Neural progenitor cell (in vitro differentiated cells): ENCODE measurements at regions not wholly inside any gene's neighbourhood (a gene's known extent, or its start where the extent isn't known, plus 50 kb on each side); places are given as distances from the start of the nearest gene placed in this dataset.

ENCODE experiments used
- DNase-seq: peaks from one replicate; pipeline ENCODE4 v3.0.0-alpha.2; 2016; ENCODE audit warnings: low spot score
- H2AFZ ChIP-seq: fragments of 200-600 bp; sonication (generic); replicated peaks from 2 replicates; pipeline ENCODE4 v1.6.1; 2016; ENCODE audit warnings: antibody characterized with exemption
- H3F3A ChIP-seq: fragments of 200-600 bp; sonication (generic); 2 replicates; pipeline ENCODE4 v1.6.1; 2016; ENCODE audit warnings: antibody characterized with exemption, low read depth
- H3K27ac ChIP-seq: fragments of 200-600 bp; sonication (generic); 2 replicates; pipeline ENCODE4 v1.5.1; 2016; ENCODE audit warnings: mild to moderate bottlenecking
- H3K27me3 ChIP-seq: fragments of 200-600 bp; sonication (generic); 2 replicates; pipeline ENCODE4 v1.6.1; 2016; ENCODE audit warnings: mild to moderate bottlenecking, moderate library complexity
- H3K36me3 ChIP-seq: fragments of 200-600 bp; sonication (generic); 2 replicates; pipeline ENCODE4 v1.5.1; 2016
- H3K4me1 ChIP-seq: fragments of 200-600 bp; sonication (generic); 2 replicates; pipeline ENCODE4 v1.6.1; 2016; ENCODE audit warnings: mixed run types
- H3K4me2 ChIP-seq: fragments of 200-600 bp; sonication (generic); 2 replicates; pipeline ENCODE4 v1.6.1; 2016
- H3K4me3 ChIP-seq: fragments of 200-600 bp; sonication (generic); 2 replicates; pipeline ENCODE4 v1.5.1; 2016
- H3K79me2 ChIP-seq: fragments of 200-600 bp; sonication (generic); 2 replicates; pipeline ENCODE4 v1.6.1; 2016; ENCODE audit warnings: low read depth
- H3K9ac ChIP-seq: fragments of 200-600 bp; sonication (generic); 2 replicates; pipeline ENCODE4 v1.6.1; 2016
- H3K9me3 ChIP-seq: fragments of 200-600 bp; sonication (generic); 2 replicates; pipeline ENCODE4 v1.5.1; 2016; ENCODE audit warnings: low read depth
- H4K20me1 ChIP-seq: fragments of 200-600 bp; sonication (generic); 2 replicates; pipeline ENCODE4 v1.6.1; 2016; ENCODE audit warnings: low read depth
- H3K27ac Mint-ChIP-seq: 3 replicates; pipeline ENCODE4 v1.8.0; 2021; ENCODE audit warnings: mixed read lengths
- H3K27me3 Mint-ChIP-seq: 2 replicates; pipeline ENCODE4 v1.8.0; 2022; ENCODE audit warnings: low read depth, mild to moderate bottlenecking, inconsistent platforms, moderate library complexity, mixed read lengths; ENCODE audit not compliant: insufficient read depth
- H3K36me3 Mint-ChIP-seq: 3 replicates; pipeline ENCODE4 v1.8.0; 2021; ENCODE audit warnings: mixed read lengths
- H3K4me1 Mint-ChIP-seq: 3 replicates; pipeline ENCODE4 v1.8.0; 2021; ENCODE audit warnings: mixed read lengths
- H3K4me3 Mint-ChIP-seq: 3 replicates; pipeline ENCODE4 v1.8.0; 2021; ENCODE audit warnings: mild to moderate bottlenecking, moderate library complexity, mixed read lengths
- H3K9me3 Mint-ChIP-seq: 3 replicates; pipeline ENCODE4 v1.8.0; 2020; ENCODE audit warnings: mixed read lengths
- EZH2 ChIP-seq: fragments of 200-600 bp; sonication (generic); IDR thresholded peaks from 2 replicates; pipeline ENCODE4 v1.6.1; 2017; ENCODE audit warnings: antibody characterized with exemption, mild to moderate bottlenecking, moderate library complexity
- EZH2phosphoT487 ChIP-seq: fragments of 200-600 bp; sonication (generic); IDR thresholded peaks from 2 replicates; pipeline ENCODE4 v1.6.1; 2017; ENCODE audit warnings: antibody characterized with exemption
- TF ChIP-seq, protein P1 (sequence below): fragments of 200-600 bp; sonication (generic); IDR thresholded peaks from 2 replicates; pipeline ENCODE4 v1.5.1; 2017; ENCODE audit warnings: antibody characterized with exemption, mild to moderate bottlenecking

DNA sequence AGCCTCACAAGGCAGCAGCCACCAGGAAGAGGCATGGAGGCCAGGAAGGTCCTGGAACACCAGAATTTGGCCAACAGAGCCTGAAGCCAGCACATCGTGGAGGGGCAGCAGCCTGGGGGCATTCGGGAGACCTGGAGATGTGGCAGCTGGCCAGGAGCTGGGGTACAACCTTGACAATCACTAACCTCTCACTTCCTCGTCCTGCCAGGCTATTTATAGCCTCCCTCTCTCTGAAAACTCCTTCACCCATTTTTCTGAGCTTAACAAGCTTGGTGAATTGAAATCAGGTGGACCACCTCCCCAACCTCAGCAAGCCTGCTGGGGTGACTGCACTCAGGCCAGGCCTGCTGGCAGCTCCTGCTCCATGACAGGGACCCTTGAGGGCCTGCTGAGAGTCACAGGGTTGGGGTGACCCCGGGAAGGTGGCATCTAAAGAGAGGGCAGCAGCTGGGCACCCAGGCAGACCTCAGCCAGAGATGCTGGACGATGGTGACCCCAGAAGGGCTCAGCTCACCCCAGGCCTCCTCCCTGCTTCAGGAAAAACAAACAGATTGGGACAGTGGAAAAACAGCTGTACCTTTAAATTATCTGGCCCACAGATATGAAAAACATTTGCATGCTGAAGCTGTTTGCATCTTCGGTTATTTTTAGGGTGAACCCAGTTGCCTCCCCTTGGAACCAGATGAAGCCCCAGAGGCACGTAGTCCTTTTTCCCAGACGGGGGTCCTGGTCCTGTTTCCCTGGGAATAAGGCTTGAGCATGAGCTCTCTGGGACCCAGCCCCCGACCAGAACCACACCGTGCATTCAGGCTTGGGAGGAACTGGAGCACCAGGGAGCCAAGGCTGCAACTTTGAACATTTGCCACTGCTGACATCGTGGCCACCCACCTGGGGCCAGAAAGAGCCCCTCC lies 67.0 kb downstream of the PITPNM2 start:
- H3K9ac ChIP-seq, result no peak overlapping the region
- peaks cover 5% of the 10 kb centered on the region for H3K27me3 Mint-ChIP-seq

DNA sequence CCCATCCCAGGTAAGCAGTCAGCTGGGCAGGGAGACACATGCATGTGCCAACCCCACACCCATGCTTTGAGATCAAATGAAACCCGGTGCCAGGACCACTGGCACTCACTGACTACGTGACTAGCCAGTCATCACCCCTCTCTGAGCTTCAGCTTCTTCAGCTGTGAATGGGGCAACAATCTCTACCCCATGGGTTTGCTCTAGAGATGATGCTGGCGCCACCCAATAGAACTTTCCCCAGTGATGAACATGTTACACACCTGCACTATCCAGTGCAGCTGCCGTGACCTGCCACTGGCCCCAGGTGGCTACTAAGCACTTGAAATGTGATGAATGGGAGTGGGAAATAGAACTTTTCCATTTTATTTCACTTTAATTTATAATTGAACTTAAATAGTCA lies 70.3 kb downstream of the PITPNM2 start:
- no peaks in the 10 kb centered on the region for H3K9me3 Mint-ChIP-seq
- no peak overlapping the region for H3K4me3 Mint-ChIP-seq
- peaks cover 23% of the 10 kb centered on the region for H3K4me1 ChIP-seq
- no peaks in the 10 kb centered on the region for H3K36me3 ChIP-seq
- H3K4me3 ChIP-seq, result no peak overlapping the region
- peaks cover 10% of the 10 kb centered on the region for H3F3A ChIP-seq
- H3K27ac ChIP-seq, result no peak overlapping the region
- H3K27me3 Mint-ChIP-seq, result peaks cover 10% of the 10 kb centered on the region
- no peak overlapping the region for H2AFZ ChIP-seq
- peaks cover 6% of the 10 kb centered on the region for H3K27me3 ChIP-seq
- H3K27ac Mint-ChIP-seq, result no peak overlapping the region
- H3K4me2 ChIP-seq, result no peak overlapping the region
- H3K79me2 ChIP-seq, result no peaks in the 10 kb centered on the region
- DNase-seq, result no peak
- no peaks in the 10 kb centered on the region for H3K36me3 Mint-ChIP-seq
- TF ChIP-seq EZH2phosphoT487 (no peak), EZH2 (no peak)
- TF ChIP-seq, protein P1, sequence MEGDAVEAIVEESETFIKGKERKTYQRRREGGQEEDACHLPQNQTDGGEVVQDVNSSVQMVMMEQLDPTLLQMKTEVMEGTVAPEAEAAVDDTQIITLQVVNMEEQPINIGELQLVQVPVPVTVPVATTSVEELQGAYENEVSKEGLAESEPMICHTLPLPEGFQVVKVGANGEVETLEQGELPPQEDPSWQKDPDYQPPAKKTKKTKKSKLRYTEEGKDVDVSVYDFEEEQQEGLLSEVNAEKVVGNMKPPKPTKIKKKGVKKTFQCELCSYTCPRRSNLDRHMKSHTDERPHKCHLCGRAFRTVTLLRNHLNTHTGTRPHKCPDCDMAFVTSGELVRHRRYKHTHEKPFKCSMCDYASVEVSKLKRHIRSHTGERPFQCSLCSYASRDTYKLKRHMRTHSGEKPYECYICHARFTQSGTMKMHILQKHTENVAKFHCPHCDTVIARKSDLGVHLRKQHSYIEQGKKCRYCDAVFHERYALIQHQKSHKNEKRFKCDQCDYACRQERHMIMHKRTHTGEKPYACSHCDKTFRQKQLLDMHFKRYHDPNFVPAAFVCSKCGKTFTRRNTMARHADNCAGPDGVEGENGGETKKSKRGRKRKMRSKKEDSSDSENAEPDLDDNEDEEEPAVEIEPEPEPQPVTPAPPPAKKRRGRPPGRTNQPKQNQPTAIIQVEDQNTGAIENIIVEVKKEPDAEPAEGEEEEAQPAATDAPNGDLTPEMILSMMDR, result no peak
- H3K9me3 ChIP-seq, result no peaks in the 10 kb centered on the region
- H3K9ac ChIP-seq, result no peak overlapping the region
- no peaks in the 10 kb centered on the region for H4K20me1 ChIP-seq
- peaks cover 34% of the 10 kb centered on the region for H3K4me1 Mint-ChIP-seq

More for the DNA sequence above, 67.0 kb downstream of the PITPNM2 start:
- Histone ChIP-seq H3K4me1 (no peaks in the 10 kb centered on the region), H3K4me2 (no peak overlapping the region), H3F3A (no peaks in the 10 kb centered on the region), H3K36me3 (no peaks in the 10 kb centered on the region), H3K9me3 (no peaks in the 10 kb centered on the region), H2AFZ (no peak overlapping the region), H4K20me1 (no peaks in the 10 kb centered on the region), H3K27me3 (no peaks in the 10 kb centered on the region), H3K79me2 (no peaks in the 10 kb centered on the region), H3K4me3 (no peak overlapping the region), H3K27ac (no peak overlapping the region)
- Mint-ChIP-seq H3K4me1 (peaks cover 16% of the 10 kb centered on the region), H3K27ac (no peak overlapping the region), H3K36me3 (no peaks in the 10 kb centered on the region), H3K9me3 (no peaks in the 10 kb centered on the region), H3K4me3 (no peak overlapping the region)
- no peak for TF ChIP-seq EZH2phosphoT487
- TF ChIP-seq, protein P1, result no peak
- no peak for TF ChIP-seq EZH2
- no peak for DNase-seq

DNA sequence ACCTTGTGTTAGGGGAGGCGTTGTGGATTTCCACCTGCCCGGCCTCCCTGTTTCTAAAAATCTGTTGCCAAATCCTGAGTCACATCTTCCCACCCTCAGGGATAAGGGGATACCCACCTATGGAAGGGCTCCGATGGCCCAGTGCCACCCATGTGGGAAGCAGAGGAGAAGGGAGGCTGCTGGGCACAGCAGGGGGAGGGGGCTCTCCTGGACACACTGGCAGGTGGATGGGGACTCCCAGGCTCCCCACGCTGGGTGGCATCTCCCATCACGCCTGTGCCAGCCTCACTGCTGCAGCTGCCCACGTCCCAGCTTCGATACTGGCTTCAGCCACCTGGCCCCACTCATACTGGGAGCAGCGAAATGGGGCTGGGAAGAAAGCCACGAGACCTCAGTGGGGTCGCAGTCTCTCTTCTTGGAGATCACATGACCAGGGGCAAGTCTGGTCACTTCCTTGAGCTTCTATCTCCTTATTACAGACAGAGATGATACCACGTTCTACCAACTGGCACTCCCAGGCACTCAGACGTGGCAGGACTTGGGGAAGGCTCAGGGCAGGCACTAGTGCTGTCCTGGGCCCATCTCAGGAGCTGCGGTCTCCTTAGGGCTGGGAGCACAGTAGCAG lies 72.2 kb downstream of the PITPNM2 start:
- H3K9ac ChIP-seq, result no peak overlapping the region
- no peak overlapping the region for H2AFZ ChIP-seq
- peaks cover 21% of the 10 kb centered on the region for H3F3A ChIP-seq
- H3K9me3 Mint-ChIP-seq, result no peaks in the 10 kb centered on the region
- peaks cover 6% of the 10 kb centered on the region for H3K27me3 ChIP-seq
- no peak overlapping the region for H3K27ac ChIP-seq
- no peak for TF ChIP-seq EZH2phosphoT487
- TF ChIP-seq, protein P1, result no peak
- TF ChIP-seq EZH2, result no peak
- no peak overlapping the region for H3K4me3 Mint-ChIP-seq
- no peak for DNase-seq
- peaks cover 38% of the 10 kb centered on the region for H3K4me1 Mint-ChIP-seq
- H3K4me3 ChIP-seq, result no peak overlapping the region
- H3K79me2 ChIP-seq, result no peaks in the 10 kb centered on the region
- H3K36me3 ChIP-seq, result no peaks in the 10 kb centered on the region
- no peak overlapping the region for H3K27ac Mint-ChIP-seq
- no peaks in the 10 kb centered on the region for H4K20me1 ChIP-seq
- peaks cover 10% of the 10 kb centered on the region for H3K27me3 Mint-ChIP-seq
- H3K4me1 ChIP-seq, result peaks cover 33% of the 10 kb centered on the region
- H3K4me2 ChIP-seq, result no peak overlapping the region
- no peaks in the 10 kb centered on the region for H3K36me3 Mint-ChIP-seq
- H3K9me3 ChIP-seq, result no peaks in the 10 kb centered on the region
